Activated CD4-positive, alpha-beta T cell treated with anti-CD3 and anti-CD28 coated beads for 4 hours (primary cell): ENCODE measurements at regions not wholly inside any gene's neighbourhood (a gene's known extent, or its start where the extent isn't known, plus 50 kb on each side); places are given as distances from the start of the nearest gene placed in this dataset.
"Not testable (repeated sequence)": the region's sequence is repeated elsewhere in the genome, so short reads cannot be mapped to it uniquely, and the experiment has no call there.

ENCODE experiments used
- DNase-seq, 2 donors: peaks; one replicate each; pipeline ENCODE4 v3.0.0-alpha.2; 2020

DNA sequence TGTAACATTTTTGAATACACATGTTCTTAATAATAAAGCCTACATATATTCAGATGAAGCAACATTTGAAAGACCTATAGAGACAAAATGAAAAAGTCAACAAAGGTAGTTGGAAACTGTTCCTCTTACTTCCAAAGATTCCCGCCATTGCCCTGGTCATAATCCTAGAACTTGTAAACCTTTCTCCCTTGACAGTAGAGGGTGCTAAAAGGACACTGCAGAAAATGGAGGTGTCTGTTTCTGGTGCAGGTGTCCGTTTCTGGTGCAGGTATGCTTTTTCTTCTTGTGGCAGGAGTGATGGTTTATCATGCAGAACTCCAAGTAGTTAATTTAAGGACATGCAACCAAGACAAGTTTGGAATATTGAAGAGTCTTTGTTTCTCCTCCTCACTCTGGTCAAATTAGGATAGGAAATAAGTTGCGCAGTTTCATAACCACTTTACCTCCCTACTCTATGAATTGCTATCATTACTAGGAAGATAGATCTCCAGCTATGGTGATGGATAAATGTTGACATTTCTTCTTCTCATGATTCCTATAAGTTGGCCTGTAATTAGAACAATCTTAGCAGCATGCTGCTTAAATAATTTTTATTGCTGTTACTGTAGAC, 56.0 kb upstream of the FAM174A start:
- peak in 1 of 2 donors; percentile 2 for DNase-seq

DNA sequence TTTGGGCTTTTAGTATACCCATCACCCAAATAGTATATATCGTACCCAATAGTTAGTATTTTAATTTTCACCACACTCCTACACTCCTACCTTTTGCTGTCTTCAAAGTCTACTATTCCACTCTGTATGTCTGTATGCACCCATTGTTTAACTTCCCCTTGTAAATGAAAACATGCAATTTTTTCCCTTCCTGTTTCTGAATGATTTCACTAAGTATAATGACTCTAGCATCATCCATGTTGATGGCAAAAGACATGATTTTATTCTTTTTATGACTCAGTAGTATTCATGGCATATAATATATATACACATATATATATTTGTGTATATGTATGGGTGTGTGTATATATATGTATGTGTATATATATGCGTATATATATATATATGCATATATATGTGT, 63.1 kb upstream of the FAM174A start:
- no peak for DNase-seq

DNA sequence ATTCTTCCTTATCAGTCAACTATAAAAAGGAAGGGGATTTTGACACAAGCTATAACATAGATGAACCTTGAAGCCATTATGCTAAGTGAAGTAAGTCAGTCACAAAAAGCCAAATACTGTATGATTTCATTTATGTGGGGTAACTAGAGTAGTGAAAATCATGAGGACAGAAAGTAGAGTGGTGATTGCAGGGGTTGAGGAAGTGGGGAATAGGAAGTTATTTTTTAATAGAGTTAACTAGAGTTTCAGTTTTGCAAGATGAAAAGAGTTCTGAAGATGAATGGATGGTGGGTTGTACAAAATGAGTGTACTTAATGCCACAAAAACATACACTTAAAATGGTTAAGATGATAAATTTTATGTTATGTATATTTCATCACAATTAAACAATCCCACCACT, 65.4 kb upstream of the FAM174A start:
- no peak for DNase-seq

DNA sequence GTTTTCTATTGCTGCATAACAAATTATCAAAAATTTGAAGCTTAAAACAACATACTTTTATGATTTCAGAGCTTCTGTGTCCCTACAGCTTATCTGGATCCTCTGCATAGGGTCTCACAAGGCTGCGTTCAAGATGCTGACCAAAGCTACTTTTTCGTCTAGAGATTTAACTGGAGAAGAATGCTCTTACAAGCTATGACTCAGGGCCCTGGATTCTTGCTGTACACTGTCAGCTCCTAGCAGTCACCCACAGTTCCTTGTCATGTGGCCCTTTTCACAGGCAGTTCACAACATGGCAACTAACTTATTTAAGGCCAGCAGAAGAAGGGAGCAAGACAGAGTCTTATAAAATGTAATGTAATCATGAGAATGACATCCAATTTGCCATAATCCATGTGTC, 70.8 kb upstream of the FAM174A start:
- no peak for DNase-seq

DNA sequence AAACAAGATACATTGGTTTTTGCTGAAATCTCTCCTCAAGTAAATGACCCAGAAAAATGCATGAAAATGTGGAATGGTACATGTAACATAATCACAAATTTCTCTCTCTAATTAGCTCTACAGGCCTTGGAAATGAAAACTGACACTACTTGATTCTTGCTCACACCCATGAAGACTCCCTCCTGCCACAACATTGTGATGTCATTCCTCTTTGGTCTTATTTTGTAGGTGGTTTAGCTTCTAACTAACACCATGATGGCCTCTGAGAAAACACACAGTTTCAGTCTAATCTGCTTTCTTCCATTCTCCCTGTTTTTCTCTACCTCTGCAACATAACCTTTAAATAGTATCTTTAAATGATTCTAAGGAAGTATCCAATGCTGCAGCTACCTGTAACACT, 78.6 kb upstream of the FAM174A start:
- no peak for DNase-seq

DNA sequence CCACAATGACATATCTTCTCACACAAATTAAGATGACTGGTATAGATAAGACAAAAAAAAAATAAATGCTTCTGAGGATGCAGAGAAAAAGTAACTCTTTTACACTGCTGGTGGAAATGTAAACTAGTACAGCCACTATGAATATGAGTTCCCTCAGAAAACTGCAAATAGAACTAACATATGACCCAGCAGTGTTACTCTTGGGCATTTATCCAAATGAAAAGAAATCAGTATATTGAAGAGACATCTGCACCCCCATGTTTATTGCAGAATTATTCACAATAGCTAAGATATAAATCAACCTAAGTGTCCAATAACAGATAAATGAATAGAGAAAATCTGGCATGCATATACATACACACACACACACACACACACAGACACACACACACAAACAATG, 83.0 kb upstream of the FAM174A start:
- DNase-seq = no peak

DNA sequence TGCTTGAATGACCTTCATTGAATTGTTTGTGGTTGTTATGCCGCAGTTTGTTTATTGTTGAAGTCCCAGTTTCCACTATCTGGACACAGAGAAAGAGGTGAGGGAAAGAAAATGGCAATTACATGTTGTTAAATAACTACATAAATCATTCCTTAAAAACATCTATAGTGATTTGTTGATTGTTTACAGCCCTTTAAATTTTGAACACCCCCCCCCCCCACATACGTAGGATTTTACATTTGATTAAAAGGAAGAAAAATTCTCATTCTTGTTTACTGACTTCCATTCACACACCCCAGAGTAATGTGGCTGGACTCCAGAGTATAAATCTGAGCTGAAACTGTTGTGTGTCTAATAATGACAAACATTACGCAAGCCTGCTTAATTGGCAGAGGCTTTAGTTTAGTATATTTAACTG, 87.1 kb upstream of the FAM174A start:
- no peak for DNase-seq

DNA sequence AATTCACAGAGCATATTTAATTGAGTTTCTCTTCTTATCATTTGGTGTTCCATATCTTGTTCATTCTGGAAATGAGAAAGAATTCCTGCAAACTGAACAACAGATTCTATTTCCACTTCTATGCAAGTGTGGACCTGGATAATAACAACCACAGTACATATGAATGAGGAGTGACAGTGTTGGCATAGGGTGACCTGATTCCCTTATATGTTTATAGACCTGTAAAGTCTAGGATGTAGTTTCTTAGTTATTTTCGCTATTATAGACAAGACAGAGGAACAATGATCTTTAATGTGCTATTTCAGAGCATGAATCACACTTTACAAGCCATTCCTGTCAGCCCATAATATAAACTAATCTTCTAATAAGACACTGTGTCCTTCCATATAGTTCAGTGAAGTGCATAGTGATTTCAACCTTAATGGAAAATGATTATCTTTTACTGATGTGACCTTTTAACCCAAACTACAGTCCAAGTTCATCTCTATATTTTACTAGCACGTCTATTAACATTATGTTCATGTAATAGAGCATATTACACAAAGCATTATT, 88.2 kb upstream of the FAM174A start:
- DNase-seq = no peak

DNA sequence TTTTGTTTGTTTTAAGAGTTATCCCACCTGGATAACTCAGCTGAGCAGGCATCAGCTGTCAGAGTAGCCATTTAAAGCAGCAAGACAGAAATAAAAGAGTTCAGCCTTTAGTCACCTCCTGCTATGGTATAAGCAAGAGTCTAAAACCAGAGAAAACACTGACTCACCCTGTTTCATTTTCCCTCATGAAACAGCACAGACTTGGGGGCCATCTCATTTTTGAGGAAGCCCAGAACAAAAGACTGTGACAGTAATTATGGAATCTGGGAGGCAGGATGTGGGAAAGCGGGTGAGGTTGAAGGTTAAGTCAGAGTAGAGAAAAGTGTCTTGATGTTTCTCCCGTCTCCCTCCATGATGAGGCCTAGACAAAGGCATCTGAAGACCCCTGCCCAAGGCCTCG, 90.2 kb upstream of the FAM174A start:
- DNase-seq = no peak

DNA sequence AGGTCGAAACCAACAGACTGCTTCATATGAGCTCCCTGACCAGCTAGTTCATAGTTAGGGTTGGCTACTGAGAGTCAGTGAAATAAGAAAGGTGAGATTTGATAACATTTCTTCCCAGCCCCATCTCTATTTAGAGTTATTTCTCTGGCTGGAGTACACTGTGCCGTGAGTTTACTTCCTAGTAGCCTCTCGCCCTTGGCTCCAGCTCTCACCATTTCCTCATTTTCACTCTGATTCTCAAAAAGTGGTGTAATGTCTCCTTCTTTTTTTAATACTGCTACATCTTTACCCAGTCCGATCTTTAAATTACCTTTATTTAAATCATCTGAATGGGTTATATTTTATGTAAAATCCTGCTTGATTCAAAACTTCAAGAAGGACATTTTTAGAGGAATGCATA, 100.4 kb upstream of the FAM174A start:
- no peak for DNase-seq

DNA sequence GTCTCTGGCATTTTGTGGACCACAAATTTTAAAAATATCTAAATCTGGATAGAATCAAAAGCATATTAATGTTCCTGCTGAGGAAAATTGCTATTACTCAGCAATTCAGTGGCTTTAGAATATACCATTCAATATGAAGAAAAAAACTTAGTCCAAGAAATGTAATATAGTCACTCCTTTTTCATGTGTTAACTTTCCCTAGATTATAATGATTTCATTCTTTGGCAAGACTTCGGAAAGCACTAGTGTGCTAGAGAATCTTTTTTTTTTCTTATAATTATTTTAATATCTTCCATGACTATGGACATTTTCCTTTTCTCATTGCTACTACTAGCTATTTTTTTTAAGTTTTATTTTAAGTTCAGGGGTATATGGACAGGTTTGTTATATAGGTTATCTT, 102.4 kb upstream of the FAM174A start:
- DNase-seq = no peak

DNA sequence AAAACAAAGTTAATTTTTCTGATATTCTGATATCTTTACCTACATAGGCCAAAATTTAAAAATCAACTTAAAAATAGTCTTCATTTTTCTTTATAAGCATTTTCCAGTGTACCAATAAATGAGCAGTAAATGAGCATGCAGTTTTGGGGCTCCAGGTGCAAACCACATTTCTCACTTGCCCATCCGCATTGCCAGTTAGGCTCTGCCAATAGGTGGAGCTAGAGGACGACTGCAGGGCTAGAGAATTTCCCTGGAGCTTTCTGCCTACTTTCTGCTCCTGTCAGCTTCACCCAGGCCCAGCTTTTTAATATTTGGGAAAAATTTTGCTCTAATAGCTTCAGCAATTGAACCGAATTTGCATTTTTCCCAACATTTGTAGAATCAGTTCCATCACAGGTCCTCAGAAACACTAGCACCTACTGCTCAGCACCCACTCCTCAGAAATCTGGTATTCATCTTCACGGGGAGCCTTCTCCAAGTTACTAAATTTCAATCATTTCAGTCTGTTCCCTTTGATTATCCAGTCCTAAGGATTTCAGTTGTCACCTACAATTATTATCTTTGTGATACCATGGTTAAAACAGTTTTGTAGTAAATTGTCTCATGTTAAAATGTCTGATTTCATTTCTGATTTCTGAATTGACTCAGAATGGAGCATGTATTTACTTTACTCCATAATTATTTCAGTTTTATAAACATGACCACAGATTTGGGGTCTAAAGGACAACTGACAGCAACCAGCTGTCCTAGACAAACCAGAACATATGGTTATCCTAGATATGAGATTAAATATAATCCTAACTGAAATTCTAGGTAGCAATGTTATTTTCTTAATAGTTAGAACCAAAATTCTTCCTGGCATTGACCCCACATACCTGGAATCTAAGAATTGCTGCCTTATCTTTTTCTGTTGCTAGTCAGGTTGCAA, 104.6 kb upstream of the FAM174A start:
- peak; percentile 10 to 41 for DNase-seq

DNA sequence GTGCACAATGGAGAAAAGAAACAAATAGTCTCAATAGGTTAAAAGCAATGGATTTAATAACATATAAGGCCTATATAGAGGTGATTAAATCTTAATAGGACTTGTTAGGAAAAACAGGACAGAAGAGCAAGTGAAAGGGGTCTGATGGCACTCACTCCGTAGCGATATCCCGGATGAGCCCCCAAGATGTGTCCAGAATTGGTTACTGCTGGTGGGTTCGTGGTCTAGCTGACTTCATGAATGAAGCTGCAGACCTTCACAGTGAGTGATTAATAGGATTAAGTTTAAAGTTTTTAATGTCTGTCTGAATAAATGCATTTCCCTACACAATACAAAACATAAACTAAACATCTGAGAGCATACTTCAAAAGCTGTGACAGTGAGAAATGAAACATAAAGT, 110.4 kb upstream of the FAM174A start:
- no peak for DNase-seq

DNA sequence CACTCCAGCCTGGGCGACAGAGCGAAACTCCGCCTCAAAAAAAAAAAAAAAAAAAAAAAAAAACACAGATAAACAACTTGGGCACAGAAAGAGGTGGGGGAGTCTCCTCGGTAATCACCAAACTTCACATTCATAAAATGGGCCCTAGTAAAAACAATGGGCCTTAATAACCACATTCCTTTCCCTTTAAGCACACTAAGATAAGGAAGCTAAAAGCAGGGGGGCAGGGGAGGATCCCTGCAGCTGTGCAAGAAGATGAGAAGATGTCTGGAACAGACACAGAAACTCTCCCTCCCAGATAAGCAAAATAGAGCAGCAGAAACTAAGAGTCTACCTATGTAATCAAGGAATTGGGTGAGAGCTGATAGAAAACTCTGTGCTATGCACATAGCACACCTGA, 111.2 kb upstream of the FAM174A start:
- no peak for DNase-seq

DNA sequence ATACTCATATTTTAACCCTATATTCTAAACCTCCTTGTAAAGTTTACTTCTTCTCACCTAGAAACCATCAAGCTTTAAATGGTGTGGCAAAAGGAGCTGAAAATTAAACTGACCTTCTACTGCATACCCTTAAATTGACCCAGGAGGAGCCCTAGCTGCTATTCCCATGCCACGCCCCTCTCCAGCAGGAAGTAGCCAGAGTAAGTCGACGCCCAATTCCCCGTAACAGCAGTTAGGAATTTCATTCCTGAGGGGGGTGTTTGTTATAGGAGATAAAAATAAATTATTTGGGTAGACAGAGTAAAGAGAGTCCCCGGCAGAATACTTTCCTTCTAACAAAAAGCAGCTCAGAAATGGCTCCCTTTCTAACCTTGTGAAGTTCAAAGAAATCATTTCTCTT, 111.8 kb upstream of the FAM174A start:
- DNase-seq = no peak

DNA sequence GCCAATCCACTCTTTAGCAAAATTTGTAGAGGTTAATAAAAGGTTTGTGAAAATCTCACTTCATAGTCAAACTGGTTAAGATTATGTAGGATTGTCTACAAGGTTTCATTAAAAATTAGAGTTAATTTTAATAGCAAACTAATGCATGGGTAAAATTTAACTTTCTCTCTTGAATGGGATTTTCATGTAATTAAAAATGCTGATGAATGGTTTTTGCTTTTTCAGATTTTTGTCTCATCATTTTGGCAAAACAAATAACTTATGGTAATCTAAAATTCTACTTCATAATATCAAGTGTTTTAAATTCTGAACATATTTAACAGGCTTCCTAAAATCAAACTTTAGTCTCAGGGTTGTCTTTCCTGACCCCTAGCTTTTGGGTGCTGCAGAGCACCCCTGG, 113.8 kb upstream of the FAM174A start:
- DNase-seq = no peak

DNA sequence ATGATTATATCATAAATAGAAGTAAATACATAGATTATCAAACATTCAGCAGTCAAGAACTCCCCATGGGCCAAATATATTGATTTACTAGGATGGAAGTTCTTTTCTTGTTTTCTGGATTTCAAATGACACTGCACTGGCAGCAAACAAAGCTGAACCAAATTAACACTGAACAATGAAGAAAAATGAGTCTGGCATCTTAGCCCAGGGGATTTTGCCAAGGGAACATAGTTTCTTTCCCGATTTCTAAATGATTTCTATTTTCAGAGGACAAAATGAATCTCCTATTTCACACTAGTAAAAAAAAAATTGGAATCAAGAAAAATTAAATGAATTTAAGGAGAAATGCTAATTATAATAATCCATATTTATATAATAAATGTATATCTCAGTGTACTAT, 116.9 kb upstream of the FAM174A start:
- DNase-seq = no peak

DNA sequence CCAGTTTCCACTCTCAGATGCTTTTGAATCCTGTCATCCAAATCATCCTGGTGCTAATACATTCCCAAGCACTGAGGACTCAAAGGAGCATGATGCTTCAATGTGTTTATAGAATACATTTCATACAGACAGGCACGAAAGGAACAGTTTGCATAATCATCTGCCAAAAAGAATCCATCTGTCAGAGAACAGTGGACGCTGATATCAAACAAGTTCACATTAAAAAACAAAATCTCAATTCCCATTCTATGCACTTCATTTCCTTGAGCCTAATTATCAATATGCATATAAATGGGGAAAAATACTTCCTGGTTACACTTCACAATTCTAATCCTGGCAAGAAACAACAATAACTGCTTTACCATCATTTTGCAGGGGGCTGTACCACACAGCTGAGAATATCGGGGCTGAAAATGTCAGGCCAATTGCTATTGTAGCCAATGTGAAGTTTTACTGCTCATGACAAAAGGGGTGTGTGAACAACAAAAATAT, 125.5 kb upstream of the FAM174A start:
- no peak for DNase-seq

DNA sequence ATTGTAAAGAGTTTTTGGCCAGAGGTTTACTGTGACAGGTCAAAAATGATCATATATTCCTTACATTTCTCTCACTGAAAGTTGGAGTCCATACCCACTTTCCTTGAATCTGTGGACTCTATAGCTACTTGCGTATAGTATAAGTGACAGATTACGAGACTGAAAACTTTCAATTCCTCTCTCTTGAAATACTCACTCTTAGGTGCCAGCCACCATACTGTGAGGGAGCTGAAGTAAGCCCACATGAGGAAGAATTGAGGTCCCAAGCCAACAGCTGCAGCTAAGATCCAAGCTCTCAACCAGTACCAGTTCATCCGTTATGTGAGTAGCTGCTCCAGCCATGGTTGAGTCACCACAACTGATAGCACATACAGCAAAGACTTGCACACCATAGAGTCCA, 128.1 kb upstream of the FAM174A start:
- DNase-seq = no peak

DNA sequence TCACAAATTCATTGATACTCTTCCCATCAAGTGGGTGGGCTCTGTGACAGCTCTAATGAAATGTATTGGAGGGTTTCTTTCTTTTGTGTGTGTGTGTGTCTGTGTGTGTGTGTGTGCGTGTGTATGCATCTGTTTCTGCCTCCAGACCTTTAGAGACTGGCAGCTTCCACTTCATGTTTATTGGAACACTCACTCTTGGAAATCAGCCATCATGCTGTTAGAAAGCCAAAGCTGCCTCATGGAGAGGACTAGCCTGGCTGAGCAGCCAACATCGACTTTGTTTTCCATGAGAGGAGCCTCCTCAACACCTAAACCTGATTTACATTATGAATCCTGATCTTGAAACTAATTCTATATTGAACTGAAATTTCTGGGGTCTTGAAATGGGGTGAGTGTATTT, 128.5 kb upstream of the FAM174A start:
- DNase-seq = no peak

DNA sequence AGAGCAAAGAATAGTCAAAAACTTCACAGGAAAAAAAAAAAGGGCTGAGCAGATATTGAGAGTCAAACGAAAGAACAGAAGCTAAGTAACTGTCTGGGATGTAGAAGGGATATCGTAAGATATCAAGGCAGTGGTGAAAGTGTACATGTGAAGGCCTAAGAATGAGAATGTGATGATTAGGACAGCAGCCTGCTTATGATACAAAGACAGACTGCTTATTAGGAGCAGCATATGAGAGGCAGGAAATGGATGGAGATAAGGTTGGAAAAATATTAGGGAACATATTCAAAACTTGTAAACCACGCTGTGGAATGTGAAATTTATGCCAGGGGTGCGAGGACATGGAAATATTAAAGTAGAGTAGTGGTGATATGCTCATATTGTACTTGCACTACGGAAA, 133.1 kb upstream of the FAM174A start:
- DNase-seq = no peak

DNA sequence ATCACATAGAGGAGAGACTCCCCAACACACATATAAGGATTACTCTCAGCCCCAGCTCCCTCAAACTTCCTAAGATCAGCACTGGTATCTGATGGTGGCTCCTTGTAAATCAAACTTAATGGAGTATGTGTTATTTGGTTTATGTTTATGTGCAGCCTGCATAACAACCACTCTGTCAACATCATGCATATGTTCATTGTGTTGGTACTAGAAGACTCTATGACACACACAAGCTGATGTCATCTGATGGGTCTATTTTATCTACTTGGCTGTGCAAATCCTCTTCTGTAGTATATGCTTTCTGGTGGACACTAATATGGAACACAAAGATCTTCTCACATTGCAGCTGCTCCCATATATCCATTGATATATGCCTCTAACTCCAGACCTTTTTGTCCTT, 134.0 kb upstream of the FAM174A start:
- DNase-seq = no peak

DNA sequence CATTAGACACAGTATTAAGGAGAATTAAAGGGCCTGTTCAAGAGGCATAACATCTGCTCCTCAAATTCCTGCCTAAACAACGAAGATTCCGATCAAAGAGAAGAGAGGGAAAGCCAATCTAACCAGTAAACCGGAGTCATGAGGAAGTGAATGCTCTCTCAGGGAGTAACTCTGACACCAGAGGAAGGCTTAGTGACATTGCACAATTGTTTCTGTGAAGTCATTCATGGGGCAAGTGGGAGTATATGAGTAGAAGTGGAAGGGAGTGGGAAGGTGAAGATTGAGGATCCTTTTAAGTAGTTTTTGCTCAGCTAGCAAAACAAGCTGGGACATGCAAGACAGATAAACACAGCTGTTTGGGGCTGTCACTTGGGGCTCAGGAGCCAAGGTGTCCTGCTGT, 136.4 kb upstream of the FAM174A start:
- not testable (repeated sequence) for DNase-seq

DNA sequence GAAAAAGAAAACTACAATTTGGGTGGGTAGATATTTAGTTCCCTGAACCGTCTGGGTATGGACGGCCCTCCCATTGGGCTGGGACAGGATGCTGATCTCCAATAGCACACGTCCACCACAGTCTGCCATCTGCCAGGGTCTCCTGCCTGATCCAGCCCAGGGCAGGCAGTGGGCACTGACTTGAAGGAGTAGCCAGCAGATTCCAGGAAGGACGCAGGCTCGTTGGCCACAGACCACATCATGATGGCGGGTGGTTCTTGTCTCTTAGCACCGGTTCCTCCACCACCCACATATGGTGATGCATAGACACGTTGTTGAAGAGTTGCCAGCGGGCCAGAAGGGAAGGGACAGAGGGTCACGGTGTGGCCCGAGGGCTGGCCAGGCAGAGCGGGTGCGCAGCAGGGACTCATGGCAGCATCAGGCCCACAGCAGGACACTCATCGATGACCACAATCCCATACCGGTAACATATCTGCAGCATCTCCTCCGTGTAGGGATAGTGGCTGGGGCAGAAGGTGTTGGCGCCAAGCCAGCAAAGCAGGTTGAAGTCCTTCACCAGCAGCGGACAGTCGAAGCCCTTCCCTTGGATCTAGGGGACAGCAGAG, 155.8 kb upstream of the FAM174A start:
- DNase-seq = not testable (repeated sequence)
